Stimulated activated naive CD8-positive, alpha-beta T cell treated with anti-CD3 and anti-CD28 coated beads, Interleukin-15, Interleukin-2, amounts not matched to agents 100 ng/mL and 50 ng/mL, for 24 hours (primary cell): ENCODE measurements at regions not wholly inside any gene's neighbourhood (a gene's known extent, or its start where the extent isn't known, plus 50 kb on each side); places are given as distances from the start of the nearest gene placed in this dataset.

Experiments used
- H3K27ac Mint-ChIP-seq: one replicate; pipeline ENCODE4 v1.8.0; 2021; ENCODE audit warnings: mild to moderate bottlenecking, mixed read lengths
- H3K27me3 Mint-ChIP-seq: one replicate; pipeline ENCODE4 v1.8.0; 2021; ENCODE audit warnings: mixed read lengths
- H3K36me3 Mint-ChIP-seq: one replicate; pipeline ENCODE4 v1.8.0; 2021; ENCODE audit warnings: low read depth, mixed read lengths
- H3K4me1 Mint-ChIP-seq: one replicate; pipeline ENCODE4 v1.8.0; 2021; ENCODE audit warnings: low read depth, mixed read lengths
- H3K4me3 Mint-ChIP-seq: one replicate; pipeline ENCODE4 v1.8.0; 2021; ENCODE audit warnings: mild to moderate bottlenecking, mixed read lengths
- H3K9me3 Mint-ChIP-seq: one replicate; pipeline ENCODE4 v1.8.0; 2021; ENCODE audit warnings: mixed read lengths

GRCh38 chr5:67619235-67619634 is 422.6 kb upstream of the CD180 start:
- Mint-ChIP-seq H3K27me3 (peaks cover 7% of the 10 kb centered on the region), H3K9me3 (no peaks in the 10 kb centered on the region)

GRCh38 chr5:67617051-67617450 is 420.5 kb upstream of the CD180 start:
- H3K9me3 Mint-ChIP-seq, result no peaks in the 10 kb centered on the region
- H3K36me3 Mint-ChIP-seq, result no peaks in the 10 kb centered on the region
- no peaks in the 10 kb centered on the region for H3K4me1 Mint-ChIP-seq
- no peak overlapping the region for H3K4me3 Mint-ChIP-seq
- peaks cover 7% of the 10 kb centered on the region for H3K27me3 Mint-ChIP-seq
- H3K27ac Mint-ChIP-seq, result no peak overlapping the region

More at GRCh38 chr5:67619235-67619634, 422.6 kb upstream of the CD180 start:
- Mint-ChIP-seq H3K4me1 (no peaks in the 10 kb centered on the region), H3K27ac (no peak overlapping the region), H3K4me3 (no peak overlapping the region), H3K36me3 (no peaks in the 10 kb centered on the region)

GRCh38 chr5:67612961-67613360 is 416.4 kb upstream of the CD180 start:
- H3K27me3 Mint-ChIP-seq, result no peaks in the 10 kb centered on the region

GRCh38 chr5:67610186-67610912 is 413.8 kb upstream of the CD180 start:
- Mint-ChIP-seq H3K27ac (no peak overlapping the region), H3K4me3 (no peak overlapping the region), H3K9me3 (no peaks in the 10 kb centered on the region), H3K27me3 (peaks cover 3% of the 10 kb centered on the region), H3K4me1 (no peaks in the 10 kb centered on the region), H3K36me3 (no peaks in the 10 kb centered on the region)

More at GRCh38 chr5:67612961-67613360, 416.4 kb upstream of the CD180 start:
- no peak overlapping the region for H3K27ac Mint-ChIP-seq
- H3K9me3 Mint-ChIP-seq, result no peaks in the 10 kb centered on the region
- H3K4me1 Mint-ChIP-seq, result no peaks in the 10 kb centered on the region
- H3K4me3 Mint-ChIP-seq, result no peak overlapping the region
- H3K36me3 Mint-ChIP-seq, result no peaks in the 10 kb centered on the region

- no peaks in the 10 kb centered on the region for H3K4me1 Mint-ChIP-seq
- H3K27me3 Mint-ChIP-seq, result peaks cover 3% of the 10 kb centered on the region
- H3K9me3 Mint-ChIP-seq, result peaks cover 5% of the 10 kb centered on the region
- H3K4me3 Mint-ChIP-seq, result no peak overlapping the region
- H3K36me3 Mint-ChIP-seq, result no peaks in the 10 kb centered on the region
- no peak overlapping the region for H3K27ac Mint-ChIP-seq
Measured at GRCh38 chr5:67607958-67608357, 411.4 kb upstream of the CD180 start.

- no peak overlapping the region for H3K27ac Mint-ChIP-seq
- no peaks in the 10 kb centered on the region for H3K36me3 Mint-ChIP-seq
- no peaks in the 10 kb centered on the region for H3K4me1 Mint-ChIP-seq
- peaks cover 9% of the 10 kb centered on the region for H3K9me3 Mint-ChIP-seq
- H3K27me3 Mint-ChIP-seq, result peaks cover 3% of the 10 kb centered on the region
- no peak overlapping the region for H3K4me3 Mint-ChIP-seq
Measured at GRCh38 chr5:67606586-67606947, 410.0 kb upstream of the CD180 start.

GRCh38 chr5:67605730-67606585 is 409.4 kb upstream of the CD180 start:
- peaks cover 3% of the 10 kb centered on the region for H3K27me3 Mint-ChIP-seq
- no peak overlapping the region for H3K4me3 Mint-ChIP-seq
- no peaks in the 10 kb centered on the region for H3K4me1 Mint-ChIP-seq
- no peaks in the 10 kb centered on the region for H3K36me3 Mint-ChIP-seq
- peaks cover 14% of the 10 kb centered on the region for H3K9me3 Mint-ChIP-seq
- no peak overlapping the region for H3K27ac Mint-ChIP-seq

- H3K36me3 Mint-ChIP-seq, result no peaks in the 10 kb centered on the region
- H3K4me1 Mint-ChIP-seq, result no peaks in the 10 kb centered on the region
- peaks cover 3% of the 10 kb centered on the region for H3K9me3 Mint-ChIP-seq
- H3K4me3 Mint-ChIP-seq, result no peak overlapping the region
- no peaks in the 10 kb centered on the region for H3K27me3 Mint-ChIP-seq
- no peak overlapping the region for H3K27ac Mint-ChIP-seq
Measured at GRCh38 chr5:67591491-67591890, 394.9 kb upstream of the CD180 start.

- no peak overlapping the region for H3K4me3 Mint-ChIP-seq
- no peaks in the 10 kb centered on the region for H3K36me3 Mint-ChIP-seq
- no peaks in the 10 kb centered on the region for H3K27me3 Mint-ChIP-seq
- H3K27ac Mint-ChIP-seq, result no peak overlapping the region
- H3K9me3 Mint-ChIP-seq, result peaks cover under 1% of the 10 kb centered on the region
- no peaks in the 10 kb centered on the region for H3K4me1 Mint-ChIP-seq
Measured at GRCh38 chr5:67588389-67588788, 391.8 kb upstream of the CD180 start.

GRCh38 chr5:67581203-67581602 is 384.6 kb upstream of the CD180 start:
- H3K9me3 Mint-ChIP-seq, result no peaks in the 10 kb centered on the region
- H3K4me1 Mint-ChIP-seq, result no peaks in the 10 kb centered on the region
- H3K36me3 Mint-ChIP-seq, result no peaks in the 10 kb centered on the region
- H3K27me3 Mint-ChIP-seq, result no peaks in the 10 kb centered on the region
- no peak overlapping the region for H3K27ac Mint-ChIP-seq
- no peak overlapping the region for H3K4me3 Mint-ChIP-seq

GRCh38 chr5:67578011-67578410 is 381.4 kb upstream of the CD180 start:
- H3K27me3 Mint-ChIP-seq, result no peaks in the 10 kb centered on the region
- peaks cover 19% of the 10 kb centered on the region for H3K9me3 Mint-ChIP-seq
- no peaks in the 10 kb centered on the region for H3K4me1 Mint-ChIP-seq
- no peak overlapping the region for H3K27ac Mint-ChIP-seq
- no peak overlapping the region for H3K4me3 Mint-ChIP-seq
- H3K36me3 Mint-ChIP-seq, result peaks cover 11% of the 10 kb centered on the region

- Mint-ChIP-seq H3K36me3 (peaks cover 12% of the 10 kb centered on the region), H3K9me3 (peaks cover 21% of the 10 kb centered on the region), H3K27ac (no peak overlapping the region), H3K4me3 (no peak overlapping the region), H3K27me3 (no peaks in the 10 kb centered on the region), H3K4me1 (no peaks in the 10 kb centered on the region)
Measured at GRCh38 chr5:67577424-67577823, 380.8 kb upstream of the CD180 start.

- peaks cover 21% of the 10 kb centered on the region for H3K9me3 Mint-ChIP-seq
- no peaks in the 10 kb centered on the region for H3K27me3 Mint-ChIP-seq
- H3K4me1 Mint-ChIP-seq, result no peaks in the 10 kb centered on the region
- H3K27ac Mint-ChIP-seq, result no peak overlapping the region
- no peak overlapping the region for H3K4me3 Mint-ChIP-seq
- peaks cover 12% of the 10 kb centered on the region for H3K36me3 Mint-ChIP-seq
Measured at GRCh38 chr5:67576112-67576511, 379.5 kb upstream of the CD180 start.

GRCh38 chr5:67575087-67575486 is 378.5 kb upstream of the CD180 start:
- Mint-ChIP-seq H3K36me3 (peaks cover 12% of the 10 kb centered on the region), H3K4me3 (no peak overlapping the region), H3K9me3 (peaks cover 21% of the 10 kb centered on the region), H3K27ac (no peak overlapping the region), H3K27me3 (no peaks in the 10 kb centered on the region), H3K4me1 (no peaks in the 10 kb centered on the region)

- Mint-ChIP-seq H3K27me3 (no peaks in the 10 kb centered on the region), H3K27ac (no peak overlapping the region), H3K9me3 (peaks cover 15% of the 10 kb centered on the region), H3K4me3 (no peak overlapping the region), H3K36me3 (no peaks in the 10 kb centered on the region), H3K4me1 (no peaks in the 10 kb centered on the region)
Measured at GRCh38 chr5:67561151-67561932, 364.7 kb upstream of the CD180 start.
